ENCODE measurements at regions not wholly inside any gene's neighbourhood (a gene's known extent, or its start where the extent isn't known, plus 50 kb on each side); places are given as distances from the start of the nearest gene placed in this dataset.

GRCh38 chr6:134706806-134707205 is 243.1 kb downstream of the ALDH8A1 start:
- no peak for DNase-seq

GRCh38 chr6:134706153-134706552 is 243.7 kb downstream of the ALDH8A1 start:
- DNase-seq, result no peak

GRCh38 chr6:134703206-134703605 is 246.7 kb downstream of the ALDH8A1 start:
- DNase-seq, result no peak

- no peak for DNase-seq
Measured at GRCh38 chr6:134702279-134702678, 247.6 kb downstream of the ALDH8A1 start.

GRCh38 chr6:134701301-134701700 is 248.6 kb downstream of the ALDH8A1 start:
- DNase-seq, result no peak

- DNase-seq, result no peak
Measured at GRCh38 chr6:134698228-134698627, 251.7 kb downstream of the ALDH8A1 start.

GRCh38 chr6:134692008-134692407 is 257.9 kb downstream of the ALDH8A1 start:
- no peak for DNase-seq

- no peak for DNase-seq
Measured at GRCh38 chr6:134691180-134691579, 258.7 kb downstream of the ALDH8A1 start.

GRCh38 chr6:134690048-134690447 is 259.9 kb downstream of the ALDH8A1 start:
- no peak for DNase-seq

GRCh38 chr6:134689641-134690040 is 260.3 kb downstream of the ALDH8A1 start:
- DNase-seq, result no peak

- no peak for DNase-seq
Measured at GRCh38 chr6:134689177-134689576, 260.7 kb downstream of the ALDH8A1 start.

- no peak for DNase-seq
Measured at GRCh38 chr6:134686071-134686470, 263.8 kb downstream of the ALDH8A1 start.

- no peak for DNase-seq
Measured at GRCh38 chr6:134684423-134684795, 265.5 kb downstream of the ALDH8A1 start.

- DNase-seq, result no peak
Measured at GRCh38 chr6:134683783-134684422, 266.0 kb downstream of the ALDH8A1 start.

GRCh38 chr6:134680433-134680832 is 269.5 kb downstream of the ALDH8A1 start:
- DNase-seq, result no peak

- DNase-seq, result no peak
Measured at GRCh38 chr6:134680021-134680420, 269.9 kb downstream of the ALDH8A1 start.

GRCh38 chr6:134678436-134678889 is 271.4 kb downstream of the ALDH8A1 start:
- DNase-seq, result no peak

GRCh38 chr6:134676307-134677281 is 273.3 kb downstream of the ALDH8A1 start:
- no peak for DNase-seq

- no peak for DNase-seq
Measured at GRCh38 chr6:134675110-134676054, 274.5 kb downstream of the ALDH8A1 start.

GRCh38 chr6:134674562-134674961 is 275.3 kb downstream of the ALDH8A1 start:
- no peak for DNase-seq

- DNase-seq, result no peak
Measured at GRCh38 chr6:134669485-134669884, 280.4 kb downstream of the ALDH8A1 start.

GRCh38 chr6:134667111-134667510 is 282.8 kb downstream of the ALDH8A1 start:
- DNase-seq, result no peak

- no peak for DNase-seq
Measured at GRCh38 chr6:134666125-134666524, 283.8 kb downstream of the ALDH8A1 start.
